Stomach (tissue), 4 donors: ENCODE measurements at regions not wholly inside any gene's neighbourhood (a gene's known extent, or its start where the extent isn't known, plus 50 kb on each side); places are given as distances from the start of the nearest gene placed in this dataset.

ENCODE experiments used
- CTCF ChIP-seq, 7 experiments: fragments of 450-650 bp in 4 of 7; fragments of 200-600 bp in 3 of 7; sonication (generic) in 3 of 7; IDR thresholded peaks; one replicate each; pipeline ENCODE4 v1.5.1; 2016 to 2019; ENCODE audit warnings: antibody characterized with exemption in 7 of 7, control low read depth in 2 of 7, mild to moderate bottlenecking in 1 of 7
- POLR2AphosphoS5 ChIP-seq, 3 donors: sonication (generic); formaldehyde crosslinking; IDR thresholded peaks; one replicate each; pipeline ENCODE4 v1.6.1; 2016; ENCODE audit warnings: antibody characterized with exemption in 3 of 3

- TF ChIP-seq CTCF (IDR thresholded peaks at IDR 0.05) (no peak), POLR2AphosphoS5 (IDR thresholded peaks at IDR 0.05) (no peak)
These were observed 85.3 kb downstream of the GPR37 start for GRCh38 chr7:124680304-124680703.
